Fibroblast of peridontal ligament (primary cell): ENCODE measurements at regions not wholly inside any gene's neighbourhood (a gene's known extent, or its start where the extent isn't known, plus 50 kb on each side); places are given as distances from the start of the nearest gene placed in this dataset.

Source experiments
- DNase-seq: peaks from one replicate; pipeline ENCODE4 v3.0.0-alpha.2; 2010; ENCODE audit errors: extremely low read depth

- DNase-seq, result peak; percentile 95
Measured at GRCh38 chr15:66832664-66833063, 130.6 kb downstream of the SMAD6 start.

GRCh38 chr15:66833371-66833770 is 131.3 kb downstream of the SMAD6 start:
- DNase-seq, result no peak

- no peak for DNase-seq
Measured at GRCh38 chr15:66833803-66834202, 131.8 kb downstream of the SMAD6 start.

- peak; percentile 56 for DNase-seq
Measured at GRCh38 chr15:66834881-66835878, 133.1 kb downstream of the SMAD6 start.

- DNase-seq, result no peak
Measured at GRCh38 chr15:66836231-66837030, 134.4 kb downstream of the SMAD6 start.

- DNase-seq, result no peak
Measured at GRCh38 chr15:66838202-66838601, 136.2 kb downstream of the SMAD6 start.

GRCh38 chr15:66838671-66839239 is 136.7 kb downstream of the SMAD6 start:
- DNase-seq, result peak; percentile 73

GRCh38 chr15:66839506-66840112 is 137.6 kb downstream of the SMAD6 start:
- peak; percentile 67 for DNase-seq

- DNase-seq, result no peak
Measured at GRCh38 chr15:66840615-66841390, 138.8 kb downstream of the SMAD6 start.

GRCh38 chr15:66841953-66842681 is 140.1 kb downstream of the SMAD6 start:
- peak; percentile 90 for DNase-seq

GRCh38 chr15:66842710-66843441 is 140.8 kb downstream of the SMAD6 start:
- DNase-seq, result peak; percentile 68

GRCh38 chr15:66843581-66843980 is 141.5 kb downstream of the SMAD6 start:
- DNase-seq, result no peak

GRCh38 chr15:66844041-66844746 is 142.2 kb downstream of the SMAD6 start:
- no peak for DNase-seq

- no peak for DNase-seq
Measured at GRCh38 chr15:66844747-66845145, 142.7 kb downstream of the SMAD6 start.

GRCh38 chr15:66845266-66845785 is 143.3 kb downstream of the SMAD6 start:
- no peak for DNase-seq

GRCh38 chr15:66846031-66846430 is 144.0 kb downstream of the SMAD6 start:
- no peak for DNase-seq

GRCh38 chr15:66846811-66847210 is 144.8 kb downstream of the SMAD6 start:
- DNase-seq, result no peak

- no peak for DNase-seq
Measured at GRCh38 chr15:66847565-66847991, 145.5 kb downstream of the SMAD6 start.

- DNase-seq, result no peak
Measured at GRCh38 chr15:66848116-66848515, 146.1 kb downstream of the SMAD6 start.
